WERI-Rb-1 (cell line): ENCODE measurements at regions not wholly inside any gene's neighbourhood (a gene's known extent, or its start where the extent isn't known, plus 50 kb on each side); places are given as distances from the start of the nearest gene placed in this dataset.

Experiments
- DNase-seq: peaks from one replicate; pipeline ENCODE4 v3.0.0-alpha.2; 2020
- H3K27ac ChIP-seq: fragments of 250-450 bp; sonication (Bioruptor Pico); 2 replicates; pipeline ENCODE4 v1.5.1; 2020; ENCODE audit warnings: mild to moderate bottlenecking, moderate library complexity
- H3K27me3 ChIP-seq: fragments of 250-450 bp; sonication (Bioruptor Pico); 2 replicates; pipeline ENCODE4 v1.5.1; 2021; ENCODE audit warnings: mild to moderate bottlenecking, low read depth, moderate library complexity; ENCODE audit not compliant: insufficient read depth, severe bottlenecking
- H3K36me3 ChIP-seq: fragments of 250-450 bp; sonication (Bioruptor Pico); 2 replicates; pipeline ENCODE4 v1.5.1; 2020; ENCODE audit warnings: mild to moderate bottlenecking, moderate library complexity
- H3K4me3 ChIP-seq: 2 replicates; pipeline ENCODE4 v1.5.1; 2011; ENCODE audit warnings: low read depth, mild to moderate bottlenecking, control low read depth, low read length
- H3K9me3 ChIP-seq: fragments of 250-450 bp; sonication (Bioruptor Pico); 2 replicates; pipeline ENCODE4 v1.5.1; 2021; ENCODE audit warnings: mild to moderate bottlenecking, moderate library complexity; ENCODE audit not compliant: severe bottlenecking
- CTCF ChIP-seq: IDR thresholded peaks from 2 replicates; pipeline ENCODE4 v1.5.1; 2011; ENCODE audit warnings: low read depth, mild to moderate bottlenecking, control low read depth, inconsistent platforms, low read length

DNA sequence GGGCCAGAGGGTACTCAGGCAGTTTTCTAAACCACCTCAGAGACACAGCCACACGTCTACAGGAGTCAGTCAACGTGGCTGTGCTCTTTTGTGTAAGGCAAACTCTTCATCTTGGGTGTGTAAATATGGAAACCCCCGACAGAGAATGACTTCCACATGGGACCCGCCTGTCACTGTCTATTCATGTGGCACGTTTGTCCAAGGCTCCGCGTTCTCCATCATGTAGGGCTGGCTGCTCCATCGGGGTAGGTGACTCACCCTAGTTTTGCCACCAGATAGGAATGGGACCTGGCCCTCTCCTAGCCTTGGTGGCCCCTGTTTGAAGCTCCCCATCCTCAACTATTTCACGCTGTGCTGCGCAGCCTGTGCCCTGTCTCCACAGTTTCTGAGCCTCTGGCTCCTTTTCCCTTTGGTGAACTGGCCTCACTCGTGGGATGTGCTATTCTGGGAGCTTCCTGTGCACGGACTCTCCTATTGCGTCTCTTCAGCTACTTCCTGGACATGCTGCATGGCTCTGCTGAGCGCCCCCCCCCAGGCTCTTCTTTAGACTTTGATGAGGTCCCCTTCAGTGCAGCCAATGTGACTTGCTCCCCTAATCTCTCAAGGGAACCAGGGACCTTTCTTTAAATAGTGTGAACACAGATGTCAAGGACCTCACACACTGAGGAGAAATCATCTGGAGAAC is 143.2 kb upstream of the PDE10A start:
- H3K9me3 ChIP-seq: no peaks in the 10 kb centered on the region
- no peaks in the 10 kb centered on the region for H3K36me3 ChIP-seq
- no peak for DNase-seq
- H3K4me3 ChIP-seq: no peak overlapping the region
- no peak overlapping the region for H3K27ac ChIP-seq
- H3K27me3 ChIP-seq: peaks cover 92% of the 10 kb centered on the region
- TF ChIP-seq CTCF: no peak

DNA sequence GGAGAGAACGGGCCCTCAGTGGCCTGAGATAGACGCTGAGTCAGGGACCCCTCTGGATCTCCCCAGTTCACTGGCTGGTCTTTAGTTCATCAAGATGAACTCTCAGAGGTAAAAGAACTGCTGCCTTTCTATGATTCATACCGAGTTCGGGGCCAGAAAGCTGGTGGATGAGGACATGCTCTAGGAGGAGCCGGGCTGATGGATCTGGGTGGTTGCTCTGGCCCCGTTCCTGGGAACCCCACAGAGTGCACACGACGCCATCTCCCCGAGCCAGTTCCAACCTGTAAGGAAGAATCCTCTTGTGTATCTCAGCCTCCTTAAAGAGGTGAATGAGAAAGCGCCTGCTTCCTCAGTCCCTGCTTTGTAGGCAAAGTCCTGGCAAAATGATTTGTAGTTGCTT is 142.6 kb upstream of the PDE10A start:
- TF ChIP-seq CTCF: no peak
- no peak overlapping the region for H3K4me3 ChIP-seq
- no peaks in the 10 kb centered on the region for H3K36me3 ChIP-seq
- H3K9me3 ChIP-seq: no peaks in the 10 kb centered on the region
- DNase-seq: no peak
- no peak overlapping the region for H3K27ac ChIP-seq
- H3K27me3 ChIP-seq: peaks cover 92% of the 10 kb centered on the region

DNA sequence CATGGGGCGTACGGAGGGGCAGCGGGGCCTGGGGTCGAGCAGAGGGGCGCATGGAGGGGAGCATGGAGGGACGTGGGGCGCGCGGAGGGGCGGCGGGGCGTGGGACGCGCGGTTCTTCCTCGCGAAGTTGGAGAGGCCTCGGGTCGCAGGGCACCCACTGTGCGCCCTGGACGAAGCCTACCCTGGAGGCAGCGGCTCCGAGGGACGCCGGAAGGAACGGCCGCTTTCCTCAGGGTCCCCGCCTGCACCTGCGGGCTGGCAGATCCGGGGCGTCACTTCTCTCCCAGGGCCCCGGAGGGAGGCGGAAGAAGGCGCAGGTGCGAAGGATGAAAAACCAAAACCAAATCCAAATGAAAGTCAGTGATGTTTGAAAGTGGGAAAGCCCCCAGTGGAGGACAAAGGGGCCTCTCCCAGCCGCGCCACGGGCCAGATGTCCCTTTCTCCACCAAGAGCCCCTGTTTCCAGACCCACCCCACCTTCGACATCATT is 142.1 kb upstream of the PDE10A start:
- no peak for TF ChIP-seq CTCF
- peaks cover 94% of the 10 kb centered on the region for H3K27me3 ChIP-seq
- no peaks in the 10 kb centered on the region for H3K9me3 ChIP-seq
- no peak overlapping the region for H3K4me3 ChIP-seq
- H3K27ac ChIP-seq: no peak overlapping the region
- no peak for DNase-seq
- H3K36me3 ChIP-seq: no peaks in the 10 kb centered on the region

DNA sequence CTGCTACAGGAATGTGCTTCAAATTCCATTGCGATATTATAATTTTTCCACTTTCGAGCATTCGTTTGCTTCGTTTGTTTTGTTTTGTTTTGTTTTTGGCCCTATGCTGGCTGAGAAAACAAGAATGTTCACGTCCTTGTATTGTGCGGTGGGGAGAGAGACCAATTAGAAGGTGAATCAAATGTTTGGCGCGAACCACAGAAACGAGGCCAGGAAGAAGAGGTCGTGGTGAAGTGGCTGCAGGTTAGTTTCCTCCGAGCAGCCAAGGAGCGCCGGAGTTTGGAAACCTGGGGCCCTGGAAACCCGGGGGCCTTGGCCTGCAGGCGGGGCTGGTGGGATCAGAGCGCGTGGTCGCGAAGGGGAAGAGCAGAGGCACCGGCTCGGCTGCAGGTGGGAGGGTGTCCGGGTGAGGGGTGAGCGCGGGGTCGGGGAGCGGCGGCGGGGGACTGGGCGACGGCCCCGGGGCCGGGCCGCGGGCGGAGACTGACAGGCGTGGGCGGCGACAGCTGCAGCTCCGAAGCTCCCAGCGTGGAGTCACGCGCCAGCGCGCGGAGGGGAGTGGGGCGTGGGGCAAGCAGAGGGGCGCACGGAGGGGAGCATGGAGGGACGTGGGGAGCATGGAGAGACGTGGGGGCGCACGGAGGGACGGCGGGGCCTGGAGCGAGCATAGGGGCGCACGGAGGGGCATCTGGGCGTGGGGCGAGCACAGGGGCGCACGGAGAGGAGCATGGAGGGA is 141.5 kb upstream of the PDE10A start:
- Histone ChIP-seq H3K36me3 (no peaks in the 10 kb centered on the region), H3K9me3 (no peaks in the 10 kb centered on the region), H3K27ac (no peak overlapping the region), H3K4me3 (no peak overlapping the region), H3K27me3 (peaks cover 99% of the 10 kb centered on the region)
- TF ChIP-seq CTCF: no peak
- DNase-seq: no peak

DNA sequence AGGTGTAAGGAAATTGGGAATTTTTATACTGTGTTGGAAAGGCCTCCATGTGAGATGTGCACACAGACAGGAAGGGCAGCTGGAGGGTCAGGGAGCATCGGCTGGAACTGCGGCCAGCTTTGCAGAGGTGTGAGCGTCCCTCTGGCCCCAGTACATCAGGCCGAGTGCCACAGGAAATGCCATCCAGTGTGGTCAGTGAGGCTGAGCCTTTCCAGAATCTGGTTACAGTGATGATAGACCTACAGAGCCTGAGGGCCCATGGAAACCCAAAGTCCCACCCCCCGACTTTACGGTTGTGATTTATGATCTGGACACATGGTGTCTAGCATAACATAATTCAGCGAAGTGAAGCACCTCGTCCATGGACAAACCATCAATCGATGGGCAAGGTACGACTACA is 137.3 kb upstream of the PDE10A start:
- Histone ChIP-seq H3K27me3 (peaks cover 95% of the 10 kb centered on the region), H3K27ac (no peak overlapping the region), H3K4me3 (no peak overlapping the region), H3K9me3 (no peaks in the 10 kb centered on the region), H3K36me3 (no peaks in the 10 kb centered on the region)
- no peak for DNase-seq
- no peak for TF ChIP-seq CTCF
